Urinary bladder (tissue), 3 donors: ENCODE measurements at regions not wholly inside any gene's neighbourhood (a gene's known extent, or its start where the extent isn't known, plus 50 kb on each side); places are given as distances from the start of the nearest gene placed in this dataset.
"Not testable (repeated sequence)": the region's sequence is repeated elsewhere in the genome, so short reads cannot be mapped to it uniquely, and the experiment has no call there.

Experiments used
- DNase-seq: peaks from one replicate; pipeline ENCODE4 v3.0.0-alpha.2; 2015; ENCODE audit errors: extremely low spot score
- H3K27ac ChIP-seq: one replicate; pipeline ENCODE4 v1.5.1; 2013; ENCODE audit warnings: low read depth, mild to moderate bottlenecking, moderate library complexity
- H3K36me3 ChIP-seq: one replicate; pipeline ENCODE4 v1.6.1; 2013; ENCODE audit warnings: mild to moderate bottlenecking, moderate library complexity; ENCODE audit not compliant: insufficient read depth
- H3K4me1 ChIP-seq: one replicate; pipeline ENCODE4 v1.6.1; 2013; ENCODE audit warnings: mild to moderate bottlenecking, moderate library complexity; ENCODE audit not compliant: insufficient read depth
- H3K4me3 ChIP-seq: one replicate; pipeline ENCODE4 v1.5.1; 2013; ENCODE audit warnings: low read depth, low read length
- WGBS: extraction: QIAGEN DNeasy Blood & Tissue Kit; methylation state at CpG from one replicate; pipeline ENCODE4 v1.1.7; 2013; 5-methylcytosine and 5-hydroxymethylcytosine counted together
- donor health status: healthy with polysubstance abuse.
- donor health status: healthy.

- no peak for DNase-seq
- Histone ChIP-seq H3K27ac (peak overlapping the region; percentile 23), H3K4me3 (no peak overlapping the region), H3K36me3 (no peaks in the 10 kb centered on the region), H3K4me1 (peaks cover 6% of the 10 kb centered on the region)
- 47% methylated on average over 4 of the region's 4 CpGs for WGBS
Measured at GRCh38 chr20:53656293-53657202, 62.9 kb upstream of the ZNF217 start.

GRCh38 chr20:53655625-53656292, 62.1 kb upstream of the ZNF217 start:
- H3K36me3 ChIP-seq, result no peaks in the 10 kb centered on the region
- H3K4me1 ChIP-seq, result peaks cover 6% of the 10 kb centered on the region
- peak overlapping the region; percentile 32 for H3K27ac ChIP-seq
- no peak for DNase-seq
- H3K4me3 ChIP-seq, result no peak overlapping the region
- 77% methylated on average over 4 of the region's 4 CpGs for WGBS

- WGBS, result 69% methylated on average over 13 of the region's 13 CpGs
- DNase-seq, result no peak
- Histone ChIP-seq H3K4me3 (no peak overlapping the region), H3K36me3 (no peaks in the 10 kb centered on the region), H3K27ac (peak overlapping the region; percentile 38), H3K4me1 (peaks cover 6% of the 10 kb centered on the region)
Measured at GRCh38 chr20:53654932-53655624, 61.4 kb upstream of the ZNF217 start.

- not testable (repeated sequence) for H3K36me3 ChIP-seq, DNase-seq, H3K27ac ChIP-seq, H3K4me3 ChIP-seq, H3K4me1 ChIP-seq
- WGBS, result 92% methylated on average over 8 of the region's 8 CpGs
Measured at GRCh38 chr20:53654521-53654920, 60.9 kb upstream of the ZNF217 start.

- no peak overlapping the region for H3K4me3 ChIP-seq
- 37% methylated on average over 5 of the region's 5 CpGs for WGBS
- peak overlapping the region; percentile 48 for H3K27ac ChIP-seq
- H3K4me1 ChIP-seq, result peaks cover 6% of the 10 kb centered on the region
- no peaks in the 10 kb centered on the region for H3K36me3 ChIP-seq
- no peak for DNase-seq
Measured at GRCh38 chr20:53652859-53653517, 59.3 kb upstream of the ZNF217 start.

GRCh38 chr20:53652090-53652858, 58.6 kb upstream of the ZNF217 start:
- H3K4me1 ChIP-seq, result peaks cover 6% of the 10 kb centered on the region
- DNase-seq, result no peak
- no peaks in the 10 kb centered on the region for H3K36me3 ChIP-seq
- peak overlapping the region; percentile 67 for H3K27ac ChIP-seq
- WGBS, result 24% methylated on average over 7 of the region's 7 CpGs
- H3K4me3 ChIP-seq, result no peak overlapping the region

- H3K36me3 ChIP-seq, DNase-seq, H3K4me1 ChIP-seq, H3K27ac ChIP-seq, H3K4me3 ChIP-seq: not testable (repeated sequence)
- 94% methylated on average over 10 of the region's 10 CpGs for WGBS
Measured at GRCh38 chr20:53649493-53649892, 55.9 kb upstream of the ZNF217 start.

- no peak overlapping the region for H3K4me3 ChIP-seq
- WGBS, result 99% methylated on average over 7 of the region's 7 CpGs
- no peak overlapping the region for H3K27ac ChIP-seq
- DNase-seq, result no peak
- H3K4me1 ChIP-seq, result no peaks in the 10 kb centered on the region
- H3K36me3 ChIP-seq, result no peaks in the 10 kb centered on the region
Measured at GRCh38 chr20:53647286-53647821, 53.7 kb upstream of the ZNF217 start.

GRCh38 chr20:53646550-53646949, 52.9 kb upstream of the ZNF217 start:
- no peaks in the 10 kb centered on the region for H3K36me3 ChIP-seq

GRCh38 chr20:53645582-53645897, 51.9 kb upstream of the ZNF217 start:
- DNase-seq, result no peak
- H3K27ac ChIP-seq, result no peak overlapping the region
- no peaks in the 10 kb centered on the region for H3K4me1 ChIP-seq
- H3K36me3 ChIP-seq, result no peaks in the 10 kb centered on the region
- H3K4me3 ChIP-seq, result no peak overlapping the region
- WGBS, result 78% methylated on average over 2 of the region's 2 CpGs

More at GRCh38 chr20:53646550-53646949, 52.9 kb upstream of the ZNF217 start:
- Histone ChIP-seq H3K4me3 (no peak overlapping the region), H3K4me1 (no peaks in the 10 kb centered on the region), H3K27ac (no peak overlapping the region)
- 89% methylated on average over 3 of the region's 3 CpGs for WGBS
- no peak for DNase-seq

- H3K4me3 ChIP-seq, H3K4me1 ChIP-seq, H3K36me3 ChIP-seq, H3K27ac ChIP-seq, DNase-seq: not testable (repeated sequence)
- 96% methylated on average over 8 of the region's 8 CpGs for WGBS
Measured at GRCh38 chr20:53644108-53644507, 50.5 kb upstream of the ZNF217 start.
